HG02870 (cell line): ENCODE measurements at regions not wholly inside any gene's neighbourhood (a gene's known extent, or its start where the extent isn't known, plus 50 kb on each side); places are given as distances from the start of the nearest gene placed in this dataset.
"Not testable (repeated sequence)": the region's sequence is repeated elsewhere in the genome, so short reads cannot be mapped to it uniquely, and the experiment has no call there.

Experiments used
- ATAC-seq: cut with Tn5 transposase; IDR thresholded peaks from one replicate; pipeline ENCODE4 v1.9.1; 2021; ENCODE audit warnings: mild to moderate bottlenecking, moderate library complexity; ENCODE audit not compliant: unreplicated experiment

DNA sequence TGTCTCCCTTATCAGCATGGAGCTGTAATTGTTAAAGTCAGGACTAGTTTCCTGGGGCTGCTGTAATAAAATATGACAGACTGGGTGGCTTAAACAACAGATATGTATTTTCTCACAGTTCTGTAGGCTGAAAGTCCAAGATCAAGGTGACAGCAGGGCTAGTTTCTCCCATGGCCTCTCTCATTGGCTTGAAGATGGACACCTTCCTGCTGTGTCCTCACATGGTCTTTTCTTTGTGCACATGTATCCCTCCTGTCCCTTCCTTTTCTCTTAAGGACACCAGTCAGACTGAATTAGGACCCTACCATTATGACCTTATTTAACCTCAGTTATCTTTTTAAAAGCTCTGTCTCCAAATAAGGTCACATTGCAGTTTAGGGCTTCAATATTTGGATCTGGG lies 700.5 kb upstream of the MEF2C start:
- ATAC-seq: no peak

DNA sequence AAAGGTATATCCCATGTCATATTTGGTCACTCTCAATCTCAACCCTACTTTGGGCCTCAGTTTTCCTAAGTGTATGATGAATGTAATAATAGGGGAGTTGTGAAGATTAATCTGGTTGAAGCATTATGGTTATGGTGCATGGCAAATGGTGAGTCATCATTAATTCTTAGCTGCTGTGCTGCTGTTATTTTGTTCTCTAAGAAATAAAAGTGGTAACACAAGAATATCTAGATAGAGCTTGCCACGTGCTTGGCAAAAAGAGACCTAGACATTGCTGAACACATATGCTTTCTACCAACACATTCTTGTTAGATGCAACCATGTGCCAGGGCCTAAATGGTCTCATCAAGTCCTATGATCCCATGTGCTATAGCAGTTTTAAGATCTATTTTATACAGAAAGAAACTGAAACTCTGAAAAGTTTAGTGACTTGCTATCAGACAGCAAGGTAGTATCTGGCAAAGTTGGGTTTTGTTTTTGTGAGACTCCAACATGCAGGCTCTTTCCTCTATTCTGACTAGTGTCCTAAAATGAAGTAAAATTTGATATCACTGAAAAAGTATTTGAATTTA lies 699.9 kb upstream of the MEF2C start:
- ATAC-seq: no peak

DNA sequence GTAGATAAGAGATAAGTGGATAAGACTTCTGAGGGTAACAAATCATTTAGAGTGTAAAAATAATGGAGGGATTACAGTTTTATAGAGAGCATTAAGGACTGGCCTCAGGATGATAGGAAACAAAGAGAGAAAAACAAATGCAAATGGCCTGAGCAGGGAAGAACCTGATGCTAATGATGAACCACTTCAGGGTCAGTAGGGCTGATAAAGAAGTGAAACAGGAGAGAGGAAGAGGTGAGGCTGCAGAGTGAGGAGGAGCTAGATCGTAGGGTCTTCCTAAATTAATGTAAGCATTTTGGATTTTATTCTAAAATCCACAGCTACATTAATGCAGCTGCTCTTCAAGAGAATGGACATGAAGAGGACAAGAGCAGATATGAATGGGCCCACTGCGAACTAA lies 698.0 kb upstream of the MEF2C start:
- no peak for ATAC-seq

DNA sequence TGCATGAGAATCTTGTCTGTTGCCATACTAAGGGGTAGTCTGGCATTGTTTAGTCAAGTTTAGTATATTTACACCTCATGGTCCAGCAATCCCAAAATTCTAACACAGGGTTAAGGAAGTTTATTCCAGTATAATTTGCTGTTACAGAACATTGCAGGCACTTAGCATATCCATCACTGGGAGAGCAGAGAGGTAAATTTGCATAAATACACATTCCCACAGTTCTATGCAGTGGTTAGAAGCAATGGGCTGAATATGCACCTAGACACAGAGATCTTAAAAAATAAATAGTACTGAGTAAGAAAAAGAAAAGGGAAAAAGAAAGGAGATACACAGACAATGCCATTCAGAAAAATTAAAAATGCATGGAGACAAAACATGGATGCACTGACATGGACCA lies 692.3 kb upstream of the MEF2C start:
- ATAC-seq: no peak

DNA sequence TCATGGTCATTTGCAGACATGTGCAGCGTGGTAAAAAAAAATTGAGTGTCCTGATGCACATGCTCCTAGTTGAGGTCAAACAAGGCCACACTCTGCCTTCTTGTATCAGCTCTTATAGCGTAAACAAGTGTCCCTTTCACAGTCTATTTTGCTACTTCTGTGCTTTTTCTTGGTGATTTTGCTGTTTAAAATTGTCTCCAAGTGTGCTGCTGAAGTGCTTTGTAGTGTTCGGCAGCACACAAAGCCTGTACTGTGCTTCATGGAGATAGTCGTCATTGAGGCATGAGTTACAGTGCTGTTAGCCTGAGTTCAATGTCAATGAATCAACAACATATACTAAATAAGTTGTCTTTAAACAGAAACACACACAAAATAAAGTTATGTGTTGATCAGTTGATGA lies 690.4 kb upstream of the MEF2C start:
- no peak for ATAC-seq

DNA sequence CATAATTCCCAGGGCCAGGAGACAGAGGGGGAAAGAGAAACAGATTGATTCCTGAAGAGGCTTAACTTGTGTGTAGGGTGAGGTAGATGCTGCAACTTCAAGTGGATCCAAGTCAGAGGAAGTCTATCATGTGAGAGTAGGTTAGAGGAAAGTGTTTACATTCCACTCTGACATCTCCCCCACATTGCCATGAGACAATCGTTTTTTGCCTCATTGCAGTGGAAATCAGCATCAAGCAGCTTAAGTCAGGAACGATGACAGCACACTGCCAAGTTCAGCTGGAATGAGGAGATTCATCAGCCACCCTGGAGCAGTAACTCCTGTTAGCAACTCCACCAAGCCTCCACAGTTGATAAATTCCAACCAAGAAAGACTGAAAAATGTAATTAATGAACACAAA lies 689.7 kb upstream of the MEF2C start:
- ATAC-seq: no peak

DNA sequence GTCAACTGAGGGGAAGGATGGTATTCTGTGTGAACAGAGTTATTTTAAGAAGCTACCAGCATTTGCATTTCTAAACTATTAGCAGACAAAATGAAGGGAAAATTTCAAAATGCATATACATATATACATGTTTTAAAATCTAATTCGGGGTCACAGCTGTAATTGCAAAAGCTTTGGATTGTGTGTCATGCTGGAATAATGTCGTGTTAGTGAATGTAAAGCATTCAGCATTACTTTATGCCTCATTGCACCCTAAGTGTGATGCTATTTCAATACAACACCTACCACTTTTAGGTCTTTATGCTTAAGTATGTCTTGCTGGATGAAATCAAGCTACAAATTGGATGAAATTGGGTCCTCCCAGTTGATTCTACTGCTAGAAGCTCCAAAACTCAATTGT lies 687.6 kb upstream of the MEF2C start:
- ATAC-seq: no peak

DNA sequence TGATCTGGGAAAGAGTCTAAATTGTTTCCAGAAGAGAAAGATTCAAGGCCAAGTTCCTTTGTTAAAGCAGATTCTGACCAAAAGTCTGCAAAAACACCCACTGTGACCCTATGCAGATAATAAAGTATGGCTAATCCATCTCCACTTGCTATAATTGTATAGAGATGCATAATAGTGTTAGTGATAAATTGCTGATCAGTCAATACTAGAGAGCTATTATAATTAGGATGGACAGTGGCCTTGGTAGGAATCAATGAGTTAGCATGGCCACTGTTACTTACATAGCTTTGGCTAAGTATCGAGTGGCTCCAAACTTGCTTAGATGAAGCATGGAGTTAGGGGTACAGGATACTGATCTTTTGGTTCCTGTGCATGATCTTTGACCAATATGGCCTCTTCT lies 683.4 kb upstream of the MEF2C start:
- ATAC-seq: no peak

DNA sequence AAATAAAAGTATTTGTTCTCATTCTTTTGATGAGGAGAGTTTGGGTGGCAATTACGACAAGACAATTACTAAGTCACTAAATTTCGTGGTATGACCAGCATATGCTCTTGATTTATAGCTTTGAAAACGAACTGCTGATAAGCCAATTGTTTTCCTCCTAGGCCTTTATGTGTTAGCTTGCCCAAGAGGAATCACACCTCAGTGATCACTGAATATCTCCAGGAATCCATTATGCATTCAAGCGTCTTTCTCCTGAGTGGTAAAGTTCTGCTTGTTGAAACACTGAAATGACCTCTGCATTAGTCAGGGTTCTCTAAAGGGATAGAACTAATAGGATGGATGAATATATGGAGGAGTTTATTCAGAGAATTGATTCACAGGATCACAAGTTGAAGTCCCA lies 677.7 kb upstream of the MEF2C start:
- ATAC-seq: no peak

DNA sequence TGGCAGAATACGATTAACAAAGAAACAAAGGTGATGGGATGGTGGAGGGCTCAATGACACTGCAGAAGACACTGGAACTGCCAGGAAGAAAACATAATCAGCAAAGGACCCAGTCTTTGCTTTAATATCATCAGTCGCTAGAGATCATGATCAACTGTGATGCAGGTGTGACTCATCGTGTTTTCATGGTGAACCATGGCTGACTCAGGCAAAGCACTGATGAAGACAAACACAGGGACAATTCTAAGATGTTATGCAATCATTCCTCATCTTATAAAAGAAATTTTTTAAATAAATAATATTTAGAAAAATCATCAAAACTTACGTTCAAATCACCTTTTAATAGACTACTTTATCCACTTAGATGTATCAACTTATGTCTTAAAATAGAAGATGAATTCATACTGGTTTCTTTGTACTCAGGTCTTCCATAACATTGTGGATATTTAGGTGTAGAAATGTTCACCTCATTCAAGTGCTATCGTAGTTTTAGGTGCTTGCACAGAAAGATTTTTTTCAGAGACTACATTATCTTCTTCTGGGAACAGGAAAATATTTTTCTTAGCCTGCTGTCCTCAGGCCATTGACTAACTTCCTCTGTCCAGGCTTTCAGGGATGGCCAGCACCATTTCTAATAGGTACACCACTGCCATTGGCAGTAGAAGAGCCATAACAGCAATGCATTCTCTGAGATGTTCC lies 673.4 kb upstream of the MEF2C start:
- ATAC-seq: no peak

DNA sequence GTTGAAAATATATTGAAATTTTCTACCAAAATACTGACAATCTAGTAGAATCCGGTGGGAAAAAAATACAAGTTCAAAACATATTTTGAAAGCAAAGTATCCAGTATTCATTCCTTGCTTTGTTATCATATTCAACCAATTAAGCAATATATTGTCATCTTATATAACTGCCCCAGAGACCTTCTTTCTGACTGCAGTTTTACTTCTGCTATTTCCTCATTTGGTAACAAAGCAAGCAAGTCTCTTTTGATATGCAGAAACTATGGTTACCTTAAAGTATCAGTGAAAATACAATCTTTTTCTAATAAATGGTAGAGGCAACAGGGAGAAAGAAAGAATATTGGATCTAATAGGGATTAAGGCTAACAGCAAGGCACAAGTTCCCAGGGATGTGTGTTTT lies 663.7 kb upstream of the MEF2C start:
- ATAC-seq: no peak

DNA sequence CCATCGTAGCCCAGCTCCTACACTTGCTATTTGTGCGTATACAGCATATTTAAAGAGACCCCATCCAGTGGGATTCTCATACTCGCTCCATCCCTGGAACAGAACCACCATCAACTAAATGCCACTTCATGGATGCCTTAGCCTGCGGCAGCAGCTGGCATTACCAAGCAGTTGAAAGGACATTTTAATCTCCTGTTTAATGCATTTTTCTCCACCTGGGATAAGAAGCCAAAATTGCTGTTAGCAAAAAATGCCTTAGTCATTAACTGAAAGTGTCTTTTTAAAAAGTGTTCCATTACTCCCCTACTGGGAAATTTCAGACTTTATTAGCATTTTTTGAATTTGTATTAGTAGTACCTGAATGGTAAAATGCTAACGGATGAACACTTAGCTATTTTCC lies 662.6 kb upstream of the MEF2C start:
- ATAC-seq: no peak

DNA sequence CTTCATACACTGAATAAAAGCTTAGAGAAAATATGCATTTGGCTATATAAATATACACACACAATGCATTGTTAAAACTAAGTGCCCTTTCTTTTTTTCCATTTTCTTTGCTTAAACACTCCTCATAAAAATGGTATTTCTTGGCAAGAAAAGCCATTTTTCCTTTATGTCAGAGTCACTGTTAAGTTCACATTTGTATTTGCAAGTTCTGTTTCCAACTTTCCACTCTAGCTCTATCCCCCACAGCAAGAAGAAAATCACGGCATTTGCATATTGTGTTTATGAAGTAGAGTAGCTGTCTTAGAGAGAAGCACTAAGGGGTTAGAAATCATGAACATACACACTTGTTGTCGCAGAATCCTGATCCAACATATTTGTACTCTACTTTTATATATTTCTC lies 662.1 kb upstream of the MEF2C start:
- ATAC-seq: no peak

DNA sequence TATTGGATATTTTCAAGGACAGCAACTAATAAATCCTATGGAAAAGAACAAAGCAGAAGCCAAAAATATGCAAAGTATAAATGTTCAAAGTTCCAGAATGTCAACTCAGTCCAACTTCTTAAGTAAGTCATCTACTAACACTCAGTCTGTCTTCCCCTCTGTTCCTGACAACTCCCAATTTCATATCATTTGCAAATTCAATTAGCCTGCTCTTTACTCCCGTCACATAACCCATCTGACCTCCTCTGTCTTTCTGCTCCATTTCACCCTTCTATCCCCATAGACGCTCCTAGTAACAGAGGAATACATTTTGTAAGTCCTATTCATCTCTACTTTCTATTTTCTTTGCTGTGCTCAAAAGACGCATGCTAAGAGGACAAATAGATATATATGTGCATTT lies 659.8 kb upstream of the MEF2C start:
- no peak for ATAC-seq

DNA sequence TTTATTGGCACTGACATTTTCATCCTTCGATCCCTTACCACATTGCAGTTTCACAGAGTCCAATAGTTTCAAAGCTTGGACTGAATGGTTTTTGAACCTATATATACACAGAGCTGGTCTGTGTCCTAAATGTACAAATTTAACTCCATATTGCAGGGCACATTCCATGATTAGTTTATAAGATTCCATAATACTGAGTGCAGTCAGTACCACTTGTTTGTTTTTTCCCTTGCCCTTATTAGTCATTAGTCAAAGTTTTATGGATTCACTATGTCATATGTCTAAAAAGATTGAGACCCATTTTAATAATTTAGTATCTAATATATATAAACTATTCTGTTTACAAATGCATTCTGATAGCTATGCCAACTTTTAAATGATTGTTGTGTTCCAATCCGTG lies 654.8 kb upstream of the MEF2C start:
- no peak for ATAC-seq

DNA sequence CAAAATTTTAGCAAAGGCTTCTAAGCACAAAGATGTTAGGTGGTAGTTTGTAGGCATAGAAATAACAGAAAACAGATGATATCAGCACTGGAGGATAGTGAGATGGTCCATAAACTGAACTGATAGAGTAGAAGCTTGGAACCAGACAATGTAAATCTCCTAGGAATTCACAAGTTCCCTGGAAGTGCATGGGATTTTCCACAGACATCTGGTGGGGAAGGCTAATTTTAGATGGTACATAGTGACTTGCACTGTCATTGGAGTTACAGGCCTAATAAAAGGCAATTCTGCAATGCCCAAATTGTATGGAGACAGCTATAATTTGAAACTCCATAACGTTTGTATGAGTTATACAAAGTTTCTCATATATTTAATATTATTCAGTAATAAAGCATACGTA lies 653.0 kb upstream of the MEF2C start:
- no peak for ATAC-seq

DNA sequence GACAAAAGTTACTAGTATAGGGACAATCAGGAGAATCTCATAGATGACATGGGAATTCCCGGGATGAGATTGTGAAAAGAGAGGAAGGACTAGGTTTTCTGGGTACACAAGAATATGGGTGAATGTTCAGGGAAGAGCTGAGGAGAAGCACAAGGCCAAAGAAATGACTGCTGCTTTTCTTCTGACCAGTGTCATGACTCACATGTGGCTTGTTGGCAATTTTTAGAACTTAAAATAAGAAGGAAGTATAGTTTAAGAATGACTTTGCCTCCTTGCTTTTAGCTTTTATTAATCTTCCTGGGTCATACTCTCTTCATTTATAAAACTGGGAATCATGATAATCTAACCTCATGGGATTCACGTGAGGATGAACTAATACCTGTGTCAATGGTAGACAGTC lies 652.4 kb upstream of the MEF2C start:
- ATAC-seq: no peak

DNA sequence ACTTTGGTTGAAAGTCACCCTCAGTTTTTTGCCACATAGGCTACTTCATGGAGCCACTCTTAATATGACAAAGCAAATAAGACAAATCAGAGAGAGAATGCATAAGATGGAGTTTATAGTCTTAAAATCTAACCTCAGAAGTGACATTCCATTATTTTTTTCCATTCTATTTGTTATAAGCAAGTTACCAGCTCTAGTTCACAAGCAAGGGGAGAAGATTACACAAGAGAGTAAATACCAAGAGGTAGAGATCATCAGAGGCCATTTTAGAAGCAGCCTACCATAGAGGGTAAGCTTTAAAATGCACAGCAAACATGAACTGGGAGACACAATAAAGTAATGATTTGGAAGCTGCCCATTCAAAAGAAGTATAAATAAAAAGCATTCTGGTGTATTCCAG lies 651.3 kb upstream of the MEF2C start:
- no peak for ATAC-seq

DNA sequence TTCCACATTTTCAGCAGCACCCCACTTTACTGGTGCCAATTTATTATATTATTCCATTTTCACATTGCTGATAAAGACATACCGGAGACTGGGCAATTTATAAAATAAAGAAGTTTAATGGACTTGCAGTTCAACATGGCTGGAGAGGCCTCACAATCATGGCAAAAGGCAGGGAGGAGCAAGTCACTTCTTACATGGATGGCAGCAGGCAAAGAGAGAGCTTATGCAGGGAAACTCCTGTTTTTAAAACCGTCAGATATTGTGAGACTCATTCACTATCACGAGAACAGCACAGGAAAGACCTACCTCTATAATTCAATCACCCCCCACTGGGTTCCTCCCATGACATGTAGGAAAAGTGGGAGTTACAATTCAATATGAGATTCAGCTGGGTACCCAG lies 641.8 kb upstream of the MEF2C start:
- no peak for ATAC-seq

DNA sequence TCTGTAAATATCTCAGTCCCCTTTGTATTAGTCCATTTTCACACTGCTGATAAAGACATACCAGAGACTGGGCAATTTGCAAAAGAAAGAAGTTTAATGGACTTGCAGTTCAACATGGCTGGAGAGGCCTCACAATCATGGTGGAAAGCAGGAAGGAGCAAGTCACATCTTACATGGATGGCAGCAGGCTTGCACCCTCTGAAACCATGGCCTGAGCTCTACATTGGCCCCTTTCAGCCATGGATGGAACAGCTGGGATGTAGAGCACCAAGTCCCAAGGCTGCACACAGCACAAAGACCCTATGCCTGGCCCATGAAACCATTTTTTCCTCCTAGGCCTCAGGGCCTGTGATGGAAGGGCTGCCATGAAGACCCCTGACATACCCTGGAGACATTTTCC lies 640.9 kb upstream of the MEF2C start:
- ATAC-seq: not testable (repeated sequence)

DNA sequence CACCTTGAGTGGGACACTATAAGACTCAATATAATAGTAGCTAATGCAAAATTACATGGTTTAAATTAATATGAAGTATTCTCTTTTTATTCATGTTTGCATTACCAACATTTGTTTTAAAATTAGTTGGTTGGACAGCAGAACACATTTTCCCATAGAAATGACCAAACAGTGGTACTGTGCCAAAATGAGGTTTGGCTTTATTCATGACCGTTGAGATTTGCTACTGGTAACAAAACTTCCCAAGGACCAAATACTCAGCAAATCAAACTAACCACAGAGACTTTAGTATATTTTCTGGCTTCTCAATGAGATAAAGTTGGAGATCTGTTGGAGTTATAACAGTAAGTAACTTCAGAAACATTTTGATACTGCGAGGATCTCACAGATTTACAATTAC lies 637.8 kb upstream of the MEF2C start:
- no peak for ATAC-seq

DNA sequence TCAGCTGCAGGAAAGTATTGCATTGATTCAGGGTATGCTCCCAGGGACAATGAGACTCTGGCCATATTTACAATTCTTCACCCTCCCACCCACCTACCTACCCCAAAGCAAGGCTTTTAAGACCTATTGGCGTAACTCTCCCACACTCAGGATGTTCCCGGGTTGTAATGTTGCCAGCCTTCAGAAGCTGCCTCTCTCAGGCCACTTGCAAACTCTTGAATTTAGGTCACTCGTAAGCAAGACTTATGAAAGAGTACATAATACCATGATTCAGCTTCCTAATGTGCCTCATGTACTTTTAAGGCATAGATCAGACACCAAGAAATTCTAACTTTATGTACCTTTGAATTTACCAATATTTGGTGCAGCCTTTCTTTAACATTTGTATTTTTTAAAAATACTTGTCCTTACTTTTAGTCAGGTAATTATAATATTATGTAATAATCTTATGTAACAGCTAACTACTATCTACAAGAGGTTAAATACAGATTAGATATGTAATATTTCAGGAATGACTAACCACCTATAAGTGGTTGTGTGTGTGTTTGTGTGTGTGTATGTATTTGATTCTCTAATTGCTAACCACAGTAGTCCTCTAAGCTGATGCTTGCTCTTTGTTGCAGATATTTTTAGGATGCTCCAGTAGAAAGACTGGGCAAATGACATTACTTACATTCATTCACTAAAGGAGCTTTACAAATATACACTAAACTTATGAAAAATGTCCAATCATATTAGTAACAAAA lies 630.5 kb upstream of the MEF2C start:
- no peak for ATAC-seq

DNA sequence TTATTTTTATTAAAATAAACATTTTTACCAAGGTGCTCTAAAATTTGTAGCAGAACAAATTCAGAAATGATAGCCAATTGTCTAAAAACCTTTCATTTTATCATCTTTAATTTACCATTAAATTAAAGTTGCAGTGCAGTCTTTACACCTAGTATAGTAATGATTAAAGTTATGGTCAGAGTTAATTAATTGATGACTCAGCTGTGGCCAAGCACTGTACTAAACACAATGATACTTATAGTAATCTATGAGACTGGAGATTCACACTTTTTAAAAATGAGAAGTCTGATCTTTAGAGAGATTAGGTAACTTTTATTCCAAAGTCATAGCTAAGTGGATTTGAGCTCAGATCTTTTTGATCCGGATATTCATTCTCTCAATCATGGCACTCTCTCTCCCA lies 621.1 kb upstream of the MEF2C start:
- no peak for ATAC-seq
